HepG2 (cell line): ENCODE measurements at regions not wholly inside any gene's neighbourhood (a gene's known extent, or its start where the extent isn't known, plus 50 kb on each side); places are given as distances from the start of the nearest gene placed in this dataset.

Experiments used
- ZNF766 ChIP-seq: sonication (generic); formaldehyde crosslinking; IDR thresholded peaks from 2 replicates; pipeline ENCODE4 v1.5.0; 2020; ENCODE audit warnings: missing genetic modification reagents, borderline replicate concordance
- TF ChIP-seq, protein P1 (sequence below): sonication (generic); formaldehyde crosslinking; IDR thresholded peaks from 2 replicates; pipeline ENCODE4 v1.5.0; 2020; ENCODE audit warnings: mild to moderate bottlenecking, missing genetic modification reagents, moderate library complexity

GRCh38 chr1:86229405-86229975 lies 72.9 kb upstream of the COL24A1 start:
- TF ChIP-seq, protein P1, sequence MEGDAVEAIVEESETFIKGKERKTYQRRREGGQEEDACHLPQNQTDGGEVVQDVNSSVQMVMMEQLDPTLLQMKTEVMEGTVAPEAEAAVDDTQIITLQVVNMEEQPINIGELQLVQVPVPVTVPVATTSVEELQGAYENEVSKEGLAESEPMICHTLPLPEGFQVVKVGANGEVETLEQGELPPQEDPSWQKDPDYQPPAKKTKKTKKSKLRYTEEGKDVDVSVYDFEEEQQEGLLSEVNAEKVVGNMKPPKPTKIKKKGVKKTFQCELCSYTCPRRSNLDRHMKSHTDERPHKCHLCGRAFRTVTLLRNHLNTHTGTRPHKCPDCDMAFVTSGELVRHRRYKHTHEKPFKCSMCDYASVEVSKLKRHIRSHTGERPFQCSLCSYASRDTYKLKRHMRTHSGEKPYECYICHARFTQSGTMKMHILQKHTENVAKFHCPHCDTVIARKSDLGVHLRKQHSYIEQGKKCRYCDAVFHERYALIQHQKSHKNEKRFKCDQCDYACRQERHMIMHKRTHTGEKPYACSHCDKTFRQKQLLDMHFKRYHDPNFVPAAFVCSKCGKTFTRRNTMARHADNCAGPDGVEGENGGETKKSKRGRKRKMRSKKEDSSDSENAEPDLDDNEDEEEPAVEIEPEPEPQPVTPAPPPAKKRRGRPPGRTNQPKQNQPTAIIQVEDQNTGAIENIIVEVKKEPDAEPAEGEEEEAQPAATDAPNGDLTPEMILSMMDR (CRISPR knock-in tag) = no peak
- TF ChIP-seq ZNF766 (CRISPR knock-in tag) = no peak
